Panc1 (cell line): ENCODE measurements at regions not wholly inside any gene's neighbourhood (a gene's known extent, or its start where the extent isn't known, plus 50 kb on each side); places are given as distances from the start of the nearest gene placed in this dataset.

Experiments used
- ATAC-seq: fragments of 200-7000 bp; cut with Tn5 transposase; 2 replicates; pipeline ENCODE4 v1.9.1; 2020; ENCODE audit warnings: mild to moderate bottlenecking, moderate library complexity
- BruUV-seq: library from RNA; stranded (reverse); fragments of 400-500 nt; replicated peaks from 2 replicates; lab custom pipeline; 2021; lab: Mats Ljungman, UMichigan
- CTCF ChIA-PET: fragments of 300-600 bp; sonication (Branson Sonifier 250); formaldehyde crosslinking; loops from one replicate; lab custom pipeline; 2022; ENCODE audit warnings: antibody characterized with exemption; lab: Charles Lee
- POLR2A ChIA-PET: fragments of 300-600 bp; sonication (Branson Sonifier 250); formaldehyde crosslinking; loops from one replicate; lab custom pipeline; 2022; ENCODE audit warnings: antibody characterized with exemption; lab: Charles Lee
- DNase-seq: peaks from one replicate; pipeline ENCODE4 v3.0.0-alpha.2; 2010; ENCODE audit warnings: low read depth, low spot score
- H3K27ac ChIP-seq: 2 replicates; pipeline ENCODE4 v1.5.1; 2011; ENCODE audit warnings: mild to moderate bottlenecking, low read length, inconsistent platforms
- H3K27me3 ChIP-seq: fragments of 200-500 bp; sonication (Bioruptor generic); 2 replicates; pipeline ENCODE4 v1.6.0; 2014; ENCODE audit warnings: low read length, inconsistent platforms; ENCODE audit not compliant: control insufficient read depth, insufficient read depth
- H3K36me3 ChIP-seq: fragments of 200-500 bp; sonication (Bioruptor generic); 2 replicates; pipeline ENCODE4 v1.5.1; 2014; ENCODE audit warnings: inconsistent platforms, mild to moderate bottlenecking, low read length, moderate library complexity; ENCODE audit not compliant: control insufficient read depth, insufficient read depth
- H3K4me1 ChIP-seq: 2 replicates; pipeline ENCODE4 v1.5.1; 2011; ENCODE audit warnings: inconsistent platforms, mild to moderate bottlenecking, low read length, moderate library complexity; ENCODE audit not compliant: control insufficient read depth, insufficient read depth
- H3K4me3 ChIP-seq, 2 experiments: 2 replicates each; pipeline ENCODE4 v1.5.1; 2011 to 2012; ENCODE audit warnings: low read depth in 2 of 2, low read length in 2 of 2, mild to moderate bottlenecking in 2 of 2, inconsistent platforms in 1 of 2, moderate library complexity in 1 of 2
- H3K9me3 ChIP-seq: fragments of 200-500 bp; sonication (Bioruptor generic); 2 replicates; pipeline ENCODE4 v1.5.1; 2014; ENCODE audit warnings: low read depth, mild to moderate bottlenecking, inconsistent platforms, low read length, moderate library complexity; ENCODE audit not compliant: control insufficient read depth, insufficient read depth
- POLR2AphosphoS5 ChIP-seq: IDR thresholded peaks from 2 replicates; pipeline ENCODE4 v1.6.1; 2012; ENCODE audit warnings: mild to moderate bottlenecking, low read depth, low read length, moderate library complexity
- SIN3A ChIP-seq: IDR thresholded peaks from 2 replicates; pipeline ENCODE4 v1.6.1; 2012; ENCODE audit warnings: low read depth, mild to moderate bottlenecking, low read length, moderate library complexity, borderline replicate concordance; ENCODE audit not compliant: insufficient read depth
- TCF7L2 ChIP-seq: IDR thresholded peaks from 2 replicates; pipeline ENCODE4 v1.6.1; 2011; ENCODE audit warnings: mild to moderate bottlenecking, low read depth, low read length, inconsistent platforms
- in situ Hi-C: cut with HindIII; loops from 2 replicates; pipeline ENCODE4 v1.10.0; 2016; ENCODE audit warnings: low sequenced_read_pairs, low pct_unique_long_range_greater_than_20kb
- intact Hi-C: fragments of 100-400 bp; cut with micrococcal nuclease; formaldehyde crosslinking; loops from one replicate; pipeline ENCODE4 v1.10.0; 2022; ENCODE audit not compliant: unreplicated experiment
- TF ChIP-seq, protein P1 (sequence below): fragments of 450-650 bp; IDR thresholded peaks from 2 replicates; pipeline ENCODE4 v1.5.1; 2017; ENCODE audit warnings: mild to moderate bottlenecking
- TF ChIP-seq, protein P2 (sequence below), 2 experiments: IDR thresholded peaks; 2 replicates each; pipeline ENCODE4 v1.6.1; 2011 to 2012; ENCODE audit warnings: low read depth in 2 of 2, control low read depth in 1 of 2, low read length in 1 of 2, mild to moderate bottlenecking in 1 of 2, moderate library complexity in 1 of 2; ENCODE audit not compliant: insufficient read depth in 1 of 2

DNA sequence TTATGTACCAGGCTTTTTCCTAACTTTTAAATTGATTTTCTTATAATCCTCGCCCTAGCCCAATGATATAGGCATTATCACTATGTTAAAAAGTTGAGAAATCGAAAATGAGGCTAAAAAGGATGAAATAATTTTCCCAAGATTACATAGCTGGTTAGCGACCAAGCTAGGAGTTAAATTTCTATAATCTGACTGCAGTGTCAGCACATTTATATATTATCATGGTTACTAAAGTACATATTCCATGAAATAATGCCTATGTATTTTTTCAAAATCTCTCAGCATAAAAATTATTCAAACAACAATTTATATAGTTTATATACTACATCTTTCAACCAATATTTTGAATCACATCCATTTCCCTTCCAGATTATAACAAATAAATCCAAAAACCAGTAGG, 317.3 kb upstream of the TFPI start:
- POLR2A ChIA-PET = no interaction called here
- H3K27me3 ChIP-seq = no peaks in the 10 kb centered on the region
- H3K27ac ChIP-seq = no peak overlapping the region
- CTCF ChIA-PET = no interaction called here
- H3K36me3 ChIP-seq = no peaks in the 10 kb centered on the region
- in situ Hi-C loops (no loop called here), intact Hi-C loops (no loop called here)
- no peaks in the 10 kb centered on the region for H3K4me1 ChIP-seq
- ATAC-seq (no peak), DNase-seq (no peak)
- no peaks in the 10 kb centered on the region for H3K9me3 ChIP-seq
- TF ChIP-seq, protein P1, sequence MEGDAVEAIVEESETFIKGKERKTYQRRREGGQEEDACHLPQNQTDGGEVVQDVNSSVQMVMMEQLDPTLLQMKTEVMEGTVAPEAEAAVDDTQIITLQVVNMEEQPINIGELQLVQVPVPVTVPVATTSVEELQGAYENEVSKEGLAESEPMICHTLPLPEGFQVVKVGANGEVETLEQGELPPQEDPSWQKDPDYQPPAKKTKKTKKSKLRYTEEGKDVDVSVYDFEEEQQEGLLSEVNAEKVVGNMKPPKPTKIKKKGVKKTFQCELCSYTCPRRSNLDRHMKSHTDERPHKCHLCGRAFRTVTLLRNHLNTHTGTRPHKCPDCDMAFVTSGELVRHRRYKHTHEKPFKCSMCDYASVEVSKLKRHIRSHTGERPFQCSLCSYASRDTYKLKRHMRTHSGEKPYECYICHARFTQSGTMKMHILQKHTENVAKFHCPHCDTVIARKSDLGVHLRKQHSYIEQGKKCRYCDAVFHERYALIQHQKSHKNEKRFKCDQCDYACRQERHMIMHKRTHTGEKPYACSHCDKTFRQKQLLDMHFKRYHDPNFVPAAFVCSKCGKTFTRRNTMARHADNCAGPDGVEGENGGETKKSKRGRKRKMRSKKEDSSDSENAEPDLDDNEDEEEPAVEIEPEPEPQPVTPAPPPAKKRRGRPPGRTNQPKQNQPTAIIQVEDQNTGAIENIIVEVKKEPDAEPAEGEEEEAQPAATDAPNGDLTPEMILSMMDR = no peak
- TF ChIP-seq, protein P2, sequence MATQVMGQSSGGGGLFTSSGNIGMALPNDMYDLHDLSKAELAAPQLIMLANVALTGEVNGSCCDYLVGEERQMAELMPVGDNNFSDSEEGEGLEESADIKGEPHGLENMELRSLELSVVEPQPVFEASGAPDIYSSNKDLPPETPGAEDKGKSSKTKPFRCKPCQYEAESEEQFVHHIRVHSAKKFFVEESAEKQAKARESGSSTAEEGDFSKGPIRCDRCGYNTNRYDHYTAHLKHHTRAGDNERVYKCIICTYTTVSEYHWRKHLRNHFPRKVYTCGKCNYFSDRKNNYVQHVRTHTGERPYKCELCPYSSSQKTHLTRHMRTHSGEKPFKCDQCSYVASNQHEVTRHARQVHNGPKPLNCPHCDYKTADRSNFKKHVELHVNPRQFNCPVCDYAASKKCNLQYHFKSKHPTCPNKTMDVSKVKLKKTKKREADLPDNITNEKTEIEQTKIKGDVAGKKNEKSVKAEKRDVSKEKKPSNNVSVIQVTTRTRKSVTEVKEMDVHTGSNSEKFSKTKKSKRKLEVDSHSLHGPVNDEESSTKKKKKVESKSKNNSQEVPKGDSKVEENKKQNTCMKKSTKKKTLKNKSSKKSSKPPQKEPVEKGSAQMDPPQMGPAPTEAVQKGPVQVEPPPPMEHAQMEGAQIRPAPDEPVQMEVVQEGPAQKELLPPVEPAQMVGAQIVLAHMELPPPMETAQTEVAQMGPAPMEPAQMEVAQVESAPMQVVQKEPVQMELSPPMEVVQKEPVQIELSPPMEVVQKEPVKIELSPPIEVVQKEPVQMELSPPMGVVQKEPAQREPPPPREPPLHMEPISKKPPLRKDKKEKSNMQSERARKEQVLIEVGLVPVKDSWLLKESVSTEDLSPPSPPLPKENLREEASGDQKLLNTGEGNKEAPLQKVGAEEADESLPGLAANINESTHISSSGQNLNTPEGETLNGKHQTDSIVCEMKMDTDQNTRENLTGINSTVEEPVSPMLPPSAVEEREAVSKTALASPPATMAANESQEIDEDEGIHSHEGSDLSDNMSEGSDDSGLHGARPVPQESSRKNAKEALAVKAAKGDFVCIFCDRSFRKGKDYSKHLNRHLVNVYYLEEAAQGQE (IDR thresholded peaks at IDR 0.05; ENCODE audit: insufficient read depth in 1 of 2, low read depth in 2 of 2, low read length in 1 of 2) = no peak
- no peak for TF ChIP-seq TCF7L2
- TF ChIP-seq SIN3A = no peak
- no peak for TF ChIP-seq POLR2AphosphoS5
- no TSS peak for BruUV-seq
- no peak overlapping the region for H3K4me3 ChIP-seq

DNA sequence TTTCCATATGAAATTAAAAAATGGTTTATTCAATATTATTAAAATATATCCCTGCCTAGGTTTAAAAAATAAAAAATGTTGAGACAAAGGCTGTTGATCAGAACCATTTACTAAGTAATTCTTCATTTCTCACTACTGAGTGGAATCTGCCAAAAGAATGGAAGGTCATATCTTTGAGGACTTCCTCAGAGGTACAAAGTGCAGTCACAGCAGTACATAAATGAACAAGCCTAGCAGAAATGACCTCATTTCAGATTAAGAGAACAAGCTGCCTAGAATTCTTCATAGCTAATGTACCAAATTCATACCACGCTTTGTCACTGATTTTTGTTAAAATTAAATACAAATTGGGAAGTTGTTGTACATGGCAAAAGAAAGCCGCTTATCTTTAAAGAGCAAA, 318.9 kb upstream of the TFPI start:
- no peak for ATAC-seq

More for the DNA sequence above, 318.9 kb upstream of the TFPI start:
- no peak for TF ChIP-seq TCF7L2
- TF ChIP-seq POLR2AphosphoS5 = no peak
- TF ChIP-seq, protein P1 = no peak
- no peak for TF ChIP-seq SIN3A
- TF ChIP-seq, protein P2 (IDR thresholded peaks at IDR 0.05; ENCODE audit: insufficient read depth in 1 of 2, low read depth in 2 of 2, low read length in 1 of 2) = no peak
- Histone ChIP-seq H3K4me1 (no peaks in the 10 kb centered on the region), H3K4me3 (no peak overlapping the region), H3K27ac (no peak overlapping the region), H3K36me3 (no peaks in the 10 kb centered on the region), H3K27me3 (no peaks in the 10 kb centered on the region), H3K9me3 (no peaks in the 10 kb centered on the region)
- DNase-seq = no peak
- in situ Hi-C loops = no loop called here
- CTCF ChIA-PET = no interaction called here
- POLR2A ChIA-PET = no interaction called here
- no TSS peak for BruUV-seq
- intact Hi-C loops = no loop called here
